HG02885 (cell line): ENCODE measurements at regions not wholly inside any gene's neighbourhood (a gene's known extent, or its start where the extent isn't known, plus 50 kb on each side); places are given as distances from the start of the nearest gene placed in this dataset.
A peak's percentile ranks its signal among the peaks of the same experiment; 100 is the strongest.

Experiments used
- ATAC-seq: cut with Tn5 transposase; IDR thresholded peaks from one replicate; pipeline ENCODE4 v1.9.1; 2021; ENCODE audit warnings: mild to moderate bottlenecking; ENCODE audit not compliant: unreplicated experiment, poor library complexity

DNA sequence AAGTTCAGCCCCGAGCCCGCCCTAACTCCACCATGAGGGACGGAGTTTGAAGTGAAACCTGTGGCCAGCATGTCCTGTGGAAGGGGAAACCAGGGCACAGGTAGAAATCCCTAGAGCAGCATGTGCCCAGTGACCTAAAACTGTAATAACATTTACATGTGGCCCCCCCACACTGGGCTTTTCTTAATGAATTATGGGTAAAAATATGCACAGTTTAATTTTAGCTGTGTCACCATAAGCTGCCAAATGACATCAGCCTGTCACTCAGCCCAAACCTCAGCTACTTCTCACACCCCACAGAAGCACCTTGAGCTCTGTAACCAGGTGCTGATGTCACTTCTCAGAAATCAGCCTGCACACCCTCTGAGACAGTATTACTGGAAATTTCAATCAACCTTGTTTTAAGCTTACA, 50.0 kb upstream of the SLC19A1 start:
- peak; percentile 63 for ATAC-seq

DNA sequence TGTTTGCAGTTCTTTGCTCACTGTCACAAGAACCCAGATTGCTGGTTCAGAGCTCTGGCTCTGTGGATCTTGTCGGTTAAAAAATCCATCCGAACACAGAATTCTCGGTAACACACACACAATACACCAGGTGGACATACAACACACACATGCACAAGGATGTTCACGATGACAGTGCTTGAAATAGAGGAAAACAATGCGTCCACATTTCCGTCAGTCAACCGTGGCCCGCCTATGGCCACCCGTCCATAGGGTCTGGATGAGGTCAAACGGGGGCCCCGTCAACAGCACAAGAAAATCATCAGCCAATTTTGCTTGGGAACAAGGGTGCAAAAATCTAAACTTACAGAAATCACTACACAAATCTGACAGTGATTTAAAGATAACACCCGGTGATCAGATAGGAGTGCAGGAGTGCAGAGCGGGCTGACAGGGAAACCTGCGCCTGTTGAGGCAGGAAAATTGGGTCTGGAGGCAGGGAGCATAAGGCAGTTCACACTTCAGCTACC, 50.4 kb upstream of the SLC19A1 start:
- ATAC-seq: no peak

DNA sequence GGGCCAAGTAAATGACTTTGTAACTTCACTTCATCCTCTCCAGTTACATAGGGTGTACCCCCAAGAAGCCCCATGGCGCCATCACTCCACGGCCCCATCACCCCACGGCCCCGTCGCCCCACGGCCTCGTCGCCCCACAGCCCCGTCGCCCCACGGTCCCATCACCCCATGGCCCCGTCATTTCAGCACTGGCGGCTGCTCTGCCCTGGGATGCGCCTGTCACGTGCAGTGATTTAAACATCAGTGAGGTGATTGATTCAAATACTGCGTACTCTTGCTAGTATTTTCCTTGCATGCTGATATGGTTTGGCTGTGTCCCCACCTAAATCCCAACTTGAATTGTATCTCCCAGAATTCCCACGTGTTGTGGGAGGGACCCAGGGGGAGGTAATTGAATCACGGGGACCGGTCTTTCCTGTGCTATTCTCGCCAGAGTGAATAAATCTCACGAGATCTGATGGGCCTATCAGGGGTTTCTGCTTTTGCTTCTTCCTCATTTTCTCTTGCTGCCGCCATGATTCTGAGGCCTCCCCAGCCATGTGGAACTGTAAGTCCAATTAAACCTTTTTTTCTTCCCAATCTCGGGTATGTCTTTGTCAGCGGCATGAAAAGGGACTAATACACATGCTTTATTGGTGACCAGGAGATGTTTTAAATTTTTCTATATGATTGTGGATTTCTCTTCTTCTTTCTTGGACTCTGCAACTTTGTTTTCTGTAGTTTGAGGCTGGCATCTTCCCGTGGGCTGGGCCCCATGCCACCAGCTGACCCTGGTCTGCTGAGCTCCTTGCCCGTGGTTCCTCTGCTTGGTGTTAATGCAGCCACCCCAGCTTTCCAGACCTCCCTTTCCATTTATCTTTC, 50.1 kb upstream of the PCBP3 start:
- no peak for ATAC-seq
